Testis (tissue), 2 donors: ENCODE measurements at regions not wholly inside any gene's neighbourhood (a gene's known extent, or its start where the extent isn't known, plus 50 kb on each side); places are given as distances from the start of the nearest gene placed in this dataset.

Source experiments
- CTCF ChIP-seq, 3 experiments: fragments of 450-650 bp in 2 of 3; fragments of 200-600 bp in 1 of 3; sonication (generic) in 1 of 3; IDR thresholded peaks; one replicate each; pipeline ENCODE4 v1.5.1; 2016 to 2019; ENCODE audit warnings: antibody characterized with exemption in 3 of 3, mild to moderate bottlenecking in 2 of 3, moderate library complexity in 1 of 3
- POLR2A ChIP-seq: fragments of 450-650 bp; IDR thresholded peaks from one replicate; pipeline ENCODE4 v1.6.1; 2017; ENCODE audit warnings: antibody characterized with exemption, mild to moderate bottlenecking, moderate library complexity

GRCh38 chr14:38022775-38023174, 184.9 kb upstream of the SSTR1 start:
- TF ChIP-seq CTCF (IDR thresholded peaks at IDR 0.05) (no peak), POLR2A (no peak)
